Vagina (tissue), 2 donors: ENCODE measurements at regions not wholly inside any gene's neighbourhood (a gene's known extent, or its start where the extent isn't known, plus 50 kb on each side); places are given as distances from the start of the nearest gene placed in this dataset.

Source experiments
- DNase-seq, 2 donors: peaks; one replicate each; pipeline ENCODE4 v3.0.0-alpha.2; 2017; ENCODE audit errors: extremely low spot score in 2 of 2
- H3K27ac ChIP-seq: fragments of 200-600 bp; sonication (generic); one replicate; pipeline ENCODE4 v1.5.1; 2019
- H3K27me3 ChIP-seq: fragments of 200-600 bp; sonication (generic); one replicate; pipeline ENCODE4 v1.5.1; 2019
- H3K36me3 ChIP-seq, 2 donors: fragments of 200-600 bp; sonication (generic); one replicate each; pipeline ENCODE4 v1.5.1; 2017 to 2019
- H3K4me1 ChIP-seq: fragments of 200-600 bp; sonication (generic); one replicate; pipeline ENCODE4 v1.5.1; 2019
- H3K4me3 ChIP-seq, 2 donors: fragments of 200-600 bp; sonication (generic); 1 replicate in 1 of 2; 2 replicates in 1 of 2; pipeline ENCODE4 v1.5.1; 2016 to 2019
- H3K9me3 ChIP-seq: fragments of 200-600 bp; sonication (generic); one replicate; pipeline ENCODE4 v1.5.1; 2019
- POLR2A ChIP-seq, 2 donors: fragments of 450-650 bp; IDR thresholded peaks; one replicate each; pipeline ENCODE4 v1.6.1; 2017; ENCODE audit warnings: antibody characterized with exemption in 2 of 2, mild to moderate bottlenecking in 2 of 2, moderate library complexity in 2 of 2
- POLR2AphosphoS5 ChIP-seq, 2 donors: sonication (generic); formaldehyde crosslinking; IDR thresholded peaks; one replicate each; pipeline ENCODE4 v1.9.0; 2017; ENCODE audit warnings: antibody characterized with exemption in 2 of 2, mild to moderate bottlenecking in 2 of 2, low read depth in 1 of 2; ENCODE audit not compliant: insufficient read depth in 1 of 2
- intact Hi-C: fragments of 100-400 bp; cut with DNase I; formaldehyde crosslinking; loops from one replicate; pipeline ENCODE4 v1.15.1; 2023
- TF ChIP-seq, protein P1 (sequence below), 3 experiments: fragments of 450-650 bp in 2 of 3; fragments of 200-600 bp in 1 of 3; sonication (generic) in 1 of 3; IDR thresholded peaks; one replicate each; pipeline ENCODE4 v1.5.1; 2017 to 2019; ENCODE audit warnings: antibody characterized with exemption in 3 of 3, mild to moderate bottlenecking in 2 of 3, moderate library complexity in 2 of 3

DNA sequence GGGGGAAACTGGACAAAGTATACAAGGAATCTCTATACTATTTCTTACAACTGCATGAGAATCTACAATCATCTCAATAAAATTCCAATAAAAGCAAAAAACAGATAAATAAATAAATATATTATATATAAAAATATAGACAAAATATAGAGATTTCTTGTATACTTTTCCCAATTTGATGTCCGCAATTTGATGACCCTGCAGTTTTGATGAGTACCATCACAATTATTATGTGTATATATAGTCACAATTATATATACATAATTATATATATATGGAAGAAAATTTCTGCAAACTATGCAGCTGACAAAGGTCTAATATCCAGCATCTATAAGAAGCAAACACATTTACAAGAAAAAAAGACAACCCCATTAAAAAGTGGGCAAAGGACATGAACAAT, 169.2 kb upstream of the ATXN1 start:
- DNase-seq: no peak
- Histone ChIP-seq H3K4me1 (peaks cover 9% of the 10 kb centered on the region), H3K4me3 (no peak overlapping the region), H3K27me3 (no peaks in the 10 kb centered on the region), H3K36me3 (no peaks in the 10 kb centered on the region), H3K9me3 (no peaks in the 10 kb centered on the region), H3K27ac (no peak overlapping the region)
- intact Hi-C loops: no loop called here
- TF ChIP-seq POLR2AphosphoS5 (IDR thresholded peaks at IDR 0.05; ENCODE audit: insufficient read depth in 1 of 2, low read depth in 1 of 2) (no peak), POLR2A (IDR thresholded peaks at IDR 0.05) (no peak)
- TF ChIP-seq, protein P1, sequence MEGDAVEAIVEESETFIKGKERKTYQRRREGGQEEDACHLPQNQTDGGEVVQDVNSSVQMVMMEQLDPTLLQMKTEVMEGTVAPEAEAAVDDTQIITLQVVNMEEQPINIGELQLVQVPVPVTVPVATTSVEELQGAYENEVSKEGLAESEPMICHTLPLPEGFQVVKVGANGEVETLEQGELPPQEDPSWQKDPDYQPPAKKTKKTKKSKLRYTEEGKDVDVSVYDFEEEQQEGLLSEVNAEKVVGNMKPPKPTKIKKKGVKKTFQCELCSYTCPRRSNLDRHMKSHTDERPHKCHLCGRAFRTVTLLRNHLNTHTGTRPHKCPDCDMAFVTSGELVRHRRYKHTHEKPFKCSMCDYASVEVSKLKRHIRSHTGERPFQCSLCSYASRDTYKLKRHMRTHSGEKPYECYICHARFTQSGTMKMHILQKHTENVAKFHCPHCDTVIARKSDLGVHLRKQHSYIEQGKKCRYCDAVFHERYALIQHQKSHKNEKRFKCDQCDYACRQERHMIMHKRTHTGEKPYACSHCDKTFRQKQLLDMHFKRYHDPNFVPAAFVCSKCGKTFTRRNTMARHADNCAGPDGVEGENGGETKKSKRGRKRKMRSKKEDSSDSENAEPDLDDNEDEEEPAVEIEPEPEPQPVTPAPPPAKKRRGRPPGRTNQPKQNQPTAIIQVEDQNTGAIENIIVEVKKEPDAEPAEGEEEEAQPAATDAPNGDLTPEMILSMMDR (IDR thresholded peaks at IDR 0.05): no peak

DNA sequence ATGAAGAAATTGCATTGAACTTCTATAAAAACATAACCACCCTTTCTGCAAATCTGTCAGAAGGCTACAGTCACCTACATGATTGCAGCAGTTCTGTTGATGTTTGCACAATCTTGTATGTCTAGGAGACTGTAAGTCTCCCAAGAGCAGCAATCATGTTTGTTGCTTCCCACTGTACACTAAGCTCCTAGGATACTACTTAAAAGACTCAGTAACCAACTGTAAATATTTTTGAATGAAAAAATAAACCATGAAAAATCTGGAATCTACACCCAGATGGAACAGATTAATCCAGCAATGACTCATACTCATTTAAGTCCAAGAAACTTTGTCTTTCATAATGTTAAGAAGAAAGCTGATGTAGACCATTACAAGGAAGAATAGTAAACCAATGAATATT, 168.5 kb upstream of the ATXN1 start:
- H3K36me3 ChIP-seq: no peaks in the 10 kb centered on the region
- TF ChIP-seq POLR2A (IDR thresholded peaks at IDR 0.05) (no peak), POLR2AphosphoS5 (IDR thresholded peaks at IDR 0.05; ENCODE audit: insufficient read depth in 1 of 2, low read depth in 1 of 2) (no peak)
- TF ChIP-seq, protein P1 (IDR thresholded peaks at IDR 0.05): no peak
- H3K4me1 ChIP-seq: peaks cover 9% of the 10 kb centered on the region
- H3K27me3 ChIP-seq: no peaks in the 10 kb centered on the region
- intact Hi-C loops: no loop called here
- H3K27ac ChIP-seq: no peak overlapping the region
- H3K4me3 ChIP-seq: no peak overlapping the region
- no peaks in the 10 kb centered on the region for H3K9me3 ChIP-seq
- no peak for DNase-seq

DNA sequence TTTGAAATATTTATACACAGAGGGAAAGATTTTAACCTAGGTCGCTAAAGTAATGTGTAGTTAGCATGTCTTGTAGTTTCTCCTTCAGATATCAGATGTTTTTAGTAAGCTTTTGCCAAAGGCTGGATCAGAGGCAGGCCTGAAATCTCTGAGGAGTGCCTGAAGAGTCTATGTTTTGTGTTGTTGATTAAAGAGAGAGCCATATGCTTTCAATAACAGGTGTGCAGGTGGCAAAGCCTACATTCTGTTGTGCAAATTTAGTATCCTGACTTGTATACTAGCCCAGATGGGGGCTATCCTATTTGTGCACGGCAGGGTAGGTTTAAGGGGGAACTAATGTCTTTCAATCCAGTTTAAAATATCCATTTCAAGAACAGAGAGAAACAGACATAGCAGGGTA, 167.1 kb upstream of the ATXN1 start:
- TF ChIP-seq POLR2AphosphoS5 (IDR thresholded peaks at IDR 0.05; ENCODE audit: insufficient read depth in 1 of 2, low read depth in 1 of 2) (no peak), POLR2A (IDR thresholded peaks at IDR 0.05) (no peak)
- TF ChIP-seq, protein P1 (IDR thresholded peaks at IDR 0.05): no peak
- no peaks in the 10 kb centered on the region for H3K27me3 ChIP-seq
- no peak overlapping the region for H3K4me3 ChIP-seq
- peaks cover 9% of the 10 kb centered on the region for H3K4me1 ChIP-seq
- intact Hi-C loops: no loop called here
- H3K27ac ChIP-seq: no peak overlapping the region
- H3K36me3 ChIP-seq: no peaks in the 10 kb centered on the region
- no peak for DNase-seq
- no peaks in the 10 kb centered on the region for H3K9me3 ChIP-seq

DNA sequence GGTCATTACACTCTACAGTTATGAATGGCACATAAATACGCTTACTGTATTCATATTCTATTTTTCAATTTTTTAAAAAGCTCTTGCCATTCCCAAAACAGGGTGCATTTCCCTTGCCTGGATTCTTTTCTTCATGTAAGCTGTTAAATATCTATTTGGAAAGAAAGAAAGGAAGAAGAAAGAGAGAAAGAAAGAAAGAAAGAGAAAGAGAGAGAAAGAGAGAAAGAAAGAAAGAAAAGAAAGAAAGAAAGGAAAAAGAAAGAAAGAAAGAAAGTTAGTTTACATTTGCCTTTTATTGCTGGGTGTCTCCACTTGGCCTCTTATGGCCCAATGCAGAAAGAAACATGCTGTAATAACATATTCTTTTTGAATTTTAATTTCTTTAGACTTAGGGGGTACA, 165.9 kb upstream of the ATXN1 start:
- Histone ChIP-seq H3K27me3 (no peaks in the 10 kb centered on the region), H3K27ac (no peak overlapping the region), H3K36me3 (no peaks in the 10 kb centered on the region), H3K4me3 (no peak overlapping the region), H3K4me1 (peaks cover 11% of the 10 kb centered on the region), H3K9me3 (no peaks in the 10 kb centered on the region)
- DNase-seq: no peak
- intact Hi-C loops: no loop called here
- TF ChIP-seq, protein P1 (IDR thresholded peaks at IDR 0.05): no peak
- no peak for TF ChIP-seq POLR2A (IDR thresholded peaks at IDR 0.05)
- no peak for TF ChIP-seq POLR2AphosphoS5 (IDR thresholded peaks at IDR 0.05; ENCODE audit: insufficient read depth in 1 of 2, low read depth in 1 of 2)

DNA sequence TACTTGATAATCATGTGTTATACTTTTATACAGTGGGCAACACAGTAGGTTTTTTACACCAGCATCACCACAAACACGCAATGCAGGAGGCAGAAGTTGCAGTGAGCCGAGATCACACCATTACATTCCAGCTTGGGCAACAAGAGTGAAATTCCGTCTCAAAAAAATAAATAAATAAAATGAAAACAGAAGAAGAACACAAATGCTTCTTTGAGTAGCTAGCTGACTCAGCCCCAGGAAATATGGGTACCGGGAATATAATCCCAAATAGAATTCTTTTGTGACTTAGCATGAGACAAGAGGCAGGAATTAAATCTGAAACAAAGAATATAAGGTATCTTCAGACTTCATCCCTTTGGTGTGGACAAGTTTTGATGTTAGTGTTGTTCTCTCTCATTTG, 164.2 kb upstream of the ATXN1 start:
- intact Hi-C loops: no loop called here
- H3K27me3 ChIP-seq: no peaks in the 10 kb centered on the region
- H3K36me3 ChIP-seq: no peaks in the 10 kb centered on the region
- DNase-seq: no peak
- no peak overlapping the region for H3K27ac ChIP-seq
- H3K4me3 ChIP-seq: no peak overlapping the region
- TF ChIP-seq POLR2A (IDR thresholded peaks at IDR 0.05) (no peak), POLR2AphosphoS5 (IDR thresholded peaks at IDR 0.05; ENCODE audit: insufficient read depth in 1 of 2, low read depth in 1 of 2) (no peak)
- TF ChIP-seq, protein P1 (IDR thresholded peaks at IDR 0.05): no peak
- peaks cover 15% of the 10 kb centered on the region for H3K4me1 ChIP-seq
- no peaks in the 10 kb centered on the region for H3K9me3 ChIP-seq
